ACC112 (cell line): ENCODE measurements at regions not wholly inside any gene's neighbourhood (a gene's known extent, or its start where the extent isn't known, plus 50 kb on each side); places are given as distances from the start of the nearest gene placed in this dataset.

Experiments
- H2AFZ ChIP-seq: fragments of 200-600 bp; sonication (generic); one replicate; pipeline ENCODE4 v1.6.0; 2017; ENCODE audit warnings: antibody characterized with exemption, low read length; ENCODE audit not compliant: unreplicated experiment
- H3K27ac ChIP-seq: fragments of 200-600 bp; sonication (generic); 2 replicates; pipeline ENCODE4 v1.5.1; 2014; ENCODE audit warnings: low read depth, mild to moderate bottlenecking, antibody characterized with exemption, low read length, moderate library complexity
- H3K27me3 ChIP-seq: fragments of 200-600 bp; sonication (generic); 2 replicates; pipeline ENCODE4 v1.6.1; 2014; ENCODE audit warnings: mild to moderate bottlenecking, antibody characterized with exemption, low read length, moderate library complexity, mixed read lengths; ENCODE audit not compliant: insufficient read depth
- H3K36me3 ChIP-seq: fragments of 200-600 bp; sonication (generic); 2 replicates; pipeline ENCODE4 v1.6.1; 2016; ENCODE audit warnings: mild to moderate bottlenecking, antibody characterized with exemption, low read length, moderate library complexity, mixed read lengths; ENCODE audit not compliant: insufficient read depth
- H3K4me1 ChIP-seq: fragments of 200-600 bp; sonication (generic); one replicate; pipeline ENCODE4 v1.6.1; 2016; ENCODE audit warnings: low read length, mixed read lengths; ENCODE audit not compliant: insufficient read depth, unreplicated experiment, control insufficient read depth
- H3K4me3 ChIP-seq: fragments of 200-600 bp; sonication (generic); 2 replicates; pipeline ENCODE4 v1.5.1; 2014; ENCODE audit warnings: mild to moderate bottlenecking, low read depth, low read length
- H3K79me2 ChIP-seq: fragments of 200-600 bp; sonication (generic); one replicate; pipeline ENCODE4 v1.6.0; 2016; ENCODE audit warnings: low read length; ENCODE audit not compliant: control insufficient read depth, unreplicated experiment, insufficient read depth

GRCh38 chr12:42770261-42770660, 180.7 kb upstream of the PRICKLE1 start:
- Histone ChIP-seq H2AFZ (no peak overlapping the region), H3K27me3 (no peaks in the 10 kb centered on the region; the same call in 1 of the 2 replicates), H3K79me2 (no peaks in the 10 kb centered on the region), H3K36me3 (no peaks in the 10 kb centered on the region), H3K27ac (no peak overlapping the region), H3K4me1 (no peaks in the 10 kb centered on the region), H3K4me3 (no peak overlapping the region)

GRCh38 chr12:42769455-42769854, 179.9 kb upstream of the PRICKLE1 start:
- Histone ChIP-seq H3K4me1 (no peaks in the 10 kb centered on the region), H2AFZ (no peak overlapping the region), H3K79me2 (no peaks in the 10 kb centered on the region), H3K36me3 (no peaks in the 10 kb centered on the region), H3K27ac (no peak overlapping the region), H3K4me3 (no peak overlapping the region), H3K27me3 (no peaks in the 10 kb centered on the region; the same call in 1 of the 2 replicates)

GRCh38 chr12:42767998-42768397, 178.5 kb upstream of the PRICKLE1 start:
- H3K27ac ChIP-seq = no peak overlapping the region
- H2AFZ ChIP-seq = no peak overlapping the region
- H3K79me2 ChIP-seq = no peaks in the 10 kb centered on the region
- no peaks in the 10 kb centered on the region for H3K4me1 ChIP-seq
- no peaks in the 10 kb centered on the region for H3K36me3 ChIP-seq
- H3K4me3 ChIP-seq = no peak overlapping the region
- H3K27me3 ChIP-seq = no peaks in the 10 kb centered on the region; the same call in 1 of the 2 replicates

DNA sequence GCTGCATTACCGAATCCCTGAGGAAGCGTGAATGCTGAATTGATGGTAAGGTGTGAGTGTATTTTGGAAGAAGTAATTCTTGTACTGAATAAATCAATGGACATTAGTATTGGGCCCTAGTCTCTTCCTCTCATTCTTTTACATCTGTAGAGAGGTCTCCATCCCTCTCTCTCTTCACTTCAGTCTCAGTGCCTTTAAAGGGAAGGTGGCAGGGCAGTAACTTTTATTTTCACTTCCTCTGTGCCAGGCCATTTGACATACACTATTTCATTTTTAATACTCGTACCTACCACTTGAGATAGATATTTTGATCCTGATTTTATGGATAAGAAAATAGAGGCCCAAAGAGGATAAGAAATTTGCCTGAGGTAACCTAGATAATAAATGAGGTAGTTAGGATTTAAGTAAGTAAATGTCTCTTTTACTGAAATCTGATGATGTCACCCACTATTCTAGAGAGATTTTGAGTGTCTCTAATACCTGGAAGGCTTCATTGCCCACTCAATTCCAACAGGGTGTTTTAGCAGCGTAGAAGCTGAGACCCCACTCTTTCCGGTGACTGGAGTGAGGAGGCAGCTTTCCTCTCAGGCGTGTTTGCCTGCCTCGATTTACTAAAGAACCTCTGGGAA, 177.9 kb upstream of the PRICKLE1 start:
- H3K4me3 ChIP-seq = no peak overlapping the region
- H3K27me3 ChIP-seq = no peaks in the 10 kb centered on the region; the same call in 1 of the 2 replicates
- H3K27ac ChIP-seq = no peak overlapping the region
- H3K4me1 ChIP-seq = no peaks in the 10 kb centered on the region
- no peaks in the 10 kb centered on the region for H3K36me3 ChIP-seq
- H2AFZ ChIP-seq = no peak overlapping the region
- H3K79me2 ChIP-seq = no peaks in the 10 kb centered on the region

DNA sequence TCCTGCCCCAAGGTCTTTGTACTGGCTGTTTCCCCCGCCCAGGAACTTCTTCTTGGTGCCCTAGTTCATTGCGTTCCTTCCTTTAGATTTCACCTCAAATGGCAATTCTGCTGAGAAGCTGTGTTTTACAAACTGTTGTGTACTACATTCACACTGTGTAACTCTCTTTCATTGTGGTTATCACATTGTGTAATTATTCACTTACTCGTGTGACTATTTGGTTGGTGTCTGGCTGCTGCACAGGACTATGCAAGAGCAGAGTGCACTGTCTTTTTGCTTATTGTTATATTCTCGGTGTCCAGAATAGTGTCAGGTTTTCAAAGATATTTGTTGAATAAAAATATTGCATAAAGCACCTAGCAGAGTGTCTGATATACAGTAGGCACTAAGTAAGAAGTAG, 177.2 kb upstream of the PRICKLE1 start:
- Histone ChIP-seq H3K4me1 (peaks cover under 1% of the 10 kb centered on the region), H2AFZ (no peak overlapping the region), H3K4me3 (no peak overlapping the region), H3K79me2 (no peaks in the 10 kb centered on the region), H3K27ac (no peak overlapping the region), H3K36me3 (no peaks in the 10 kb centered on the region), H3K27me3 (no peaks in the 10 kb centered on the region; the same call in 1 of the 2 replicates)

DNA sequence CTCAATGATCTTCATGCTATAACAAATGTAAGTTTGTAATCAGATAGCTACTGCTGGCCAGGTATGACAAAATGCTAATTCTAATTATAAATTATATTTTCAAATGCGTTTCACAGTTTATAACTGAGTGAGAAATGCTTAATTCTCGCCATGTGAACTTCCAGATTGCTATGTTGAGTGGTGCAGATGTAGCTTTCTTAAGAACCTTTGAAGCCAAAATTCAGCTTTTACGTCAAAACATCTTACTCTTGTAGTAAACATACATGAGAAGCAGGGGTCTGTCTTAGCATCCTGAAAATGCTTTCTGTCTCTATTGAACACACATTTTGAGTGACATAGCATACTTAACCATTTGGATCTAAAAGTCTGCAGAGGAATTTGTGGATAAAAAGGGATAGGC, 176.5 kb upstream of the PRICKLE1 start:
- no peaks in the 10 kb centered on the region for H3K79me2 ChIP-seq
- no peak overlapping the region for H2AFZ ChIP-seq
- H3K4me1 ChIP-seq = peaks cover 5% of the 10 kb centered on the region
- no peaks in the 10 kb centered on the region for H3K36me3 ChIP-seq
- H3K27me3 ChIP-seq = no peaks in the 10 kb centered on the region; the same call in 1 of the 2 replicates
- no peak overlapping the region for H3K4me3 ChIP-seq
- H3K27ac ChIP-seq = no peak overlapping the region

- no peak overlapping the region for H3K4me3 ChIP-seq
- H3K79me2 ChIP-seq = no peaks in the 10 kb centered on the region
- H3K27ac ChIP-seq = no peak overlapping the region
- no peaks in the 10 kb centered on the region; the same call in 1 of the 2 replicates for H3K27me3 ChIP-seq
- H2AFZ ChIP-seq = no peak overlapping the region
- no peaks in the 10 kb centered on the region for H3K36me3 ChIP-seq
- H3K4me1 ChIP-seq = peaks cover 18% of the 10 kb centered on the region
Measured at GRCh38 chr12:42763682-42764081, 174.1 kb upstream of the PRICKLE1 start.

DNA sequence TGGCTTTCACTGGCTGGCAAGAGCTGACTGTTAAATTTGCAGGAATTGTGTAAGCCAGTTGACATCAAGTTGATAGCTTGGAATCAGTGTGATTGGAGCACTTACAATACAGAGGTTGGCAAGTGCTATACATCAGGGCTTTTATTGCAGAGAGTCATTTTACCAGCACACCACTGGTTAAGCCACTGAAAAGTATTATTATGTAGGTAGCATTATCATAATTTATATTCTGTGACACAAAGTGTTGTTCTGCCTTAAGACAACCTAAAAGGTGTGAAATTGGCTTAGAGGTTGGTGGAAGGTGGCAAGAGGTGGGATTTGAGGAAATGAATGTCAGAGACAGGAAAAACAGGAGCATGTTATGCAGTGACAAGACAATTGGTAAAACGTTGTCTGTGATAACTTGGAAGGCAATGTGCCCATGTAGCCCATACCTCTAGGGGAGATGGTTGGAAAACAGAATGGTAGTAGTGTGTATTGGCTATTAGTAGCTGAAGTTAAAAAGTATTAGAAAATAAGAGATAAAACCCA, 172.9 kb upstream of the PRICKLE1 start:
- no peaks in the 10 kb centered on the region for H3K79me2 ChIP-seq
- H3K27ac ChIP-seq = no peak overlapping the region

DNA sequence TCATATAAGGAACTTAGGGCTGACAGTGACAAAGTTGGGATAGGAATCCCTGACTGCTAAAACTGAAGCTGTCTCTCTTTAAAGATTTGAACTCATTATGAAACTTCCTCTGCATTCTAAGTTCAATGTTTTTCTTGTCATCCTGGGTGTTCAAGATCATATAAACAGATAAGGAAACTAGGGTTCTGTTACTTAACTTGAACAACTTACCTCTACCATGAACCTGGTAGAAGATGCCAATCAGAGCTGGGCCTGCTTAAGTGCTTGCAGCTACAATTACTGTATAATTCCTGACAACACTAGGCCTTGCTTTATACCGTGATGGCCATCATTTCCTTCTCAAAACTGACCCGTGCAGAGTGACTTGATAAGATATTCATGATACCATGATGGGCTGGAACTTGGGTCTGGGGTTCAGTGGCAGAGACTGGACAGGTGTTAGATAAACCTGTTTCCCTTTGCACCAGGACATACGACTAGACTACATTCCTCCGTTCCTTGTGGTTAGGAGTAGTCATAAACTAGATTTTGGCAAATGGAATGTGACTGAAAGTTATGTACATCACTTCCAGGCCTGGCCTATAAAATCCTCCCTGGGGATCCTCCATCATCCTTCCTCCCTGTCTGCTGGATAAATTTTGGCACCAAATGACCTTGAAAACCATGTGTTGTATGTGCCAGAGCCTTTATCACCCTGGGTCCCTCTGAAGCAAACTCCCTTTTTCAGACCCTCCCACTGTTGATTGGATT, 172.2 kb upstream of the PRICKLE1 start:
- no peak overlapping the region for H2AFZ ChIP-seq
- H3K27ac ChIP-seq = no peak overlapping the region
- peaks cover 25% of the 10 kb centered on the region for H3K4me1 ChIP-seq

More for the DNA sequence above, 172.9 kb upstream of the PRICKLE1 start:
- Histone ChIP-seq H3K27me3 (no peaks in the 10 kb centered on the region), H3K36me3 (no peaks in the 10 kb centered on the region), H3K4me1 (peaks cover 19% of the 10 kb centered on the region), H2AFZ (no peak overlapping the region), H3K4me3 (no peak overlapping the region)

DNA sequence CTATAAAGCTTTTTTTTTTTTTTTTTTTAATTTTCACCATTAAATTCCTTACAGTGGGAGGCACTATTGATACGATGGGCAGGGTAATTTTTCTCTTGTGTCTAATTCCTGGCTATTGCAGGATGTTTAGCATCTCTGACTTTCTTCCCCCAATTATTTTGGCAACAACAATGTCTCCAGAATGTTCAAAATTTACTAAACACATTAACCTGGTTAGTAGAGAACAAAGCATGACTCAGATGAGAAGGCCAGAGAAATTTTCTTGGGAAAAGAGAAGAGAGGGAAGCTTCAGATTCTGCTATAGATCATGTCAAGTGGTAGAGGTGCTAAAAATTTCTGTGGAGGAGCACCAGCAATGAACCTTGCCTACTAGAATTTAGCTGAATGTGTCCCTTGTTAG, 171.5 kb upstream of the PRICKLE1 start:
- H2AFZ ChIP-seq = no peak overlapping the region
- H3K36me3 ChIP-seq = no peaks in the 10 kb centered on the region
- H3K79me2 ChIP-seq = no peaks in the 10 kb centered on the region
- H3K27ac ChIP-seq = no peak overlapping the region
- peaks cover 30% of the 10 kb centered on the region for H3K4me1 ChIP-seq
- no peaks in the 10 kb centered on the region for H3K27me3 ChIP-seq
- H3K4me3 ChIP-seq = no peak overlapping the region

More for the DNA sequence above, 172.2 kb upstream of the PRICKLE1 start:
- Histone ChIP-seq H3K4me3 (no peak overlapping the region), H3K27me3 (no peaks in the 10 kb centered on the region), H3K36me3 (no peaks in the 10 kb centered on the region), H3K79me2 (no peaks in the 10 kb centered on the region)

GRCh38 chr12:42760550-42760949, 171.0 kb upstream of the PRICKLE1 start:
- H3K4me1 ChIP-seq = peaks cover 30% of the 10 kb centered on the region

More at GRCh38 chr12:42760550-42760949, 171.0 kb upstream of the PRICKLE1 start:
- Histone ChIP-seq H3K79me2 (no peaks in the 10 kb centered on the region), H3K27me3 (no peaks in the 10 kb centered on the region), H3K27ac (no peak overlapping the region), H3K4me3 (no peak overlapping the region), H2AFZ (no peak overlapping the region), H3K36me3 (no peaks in the 10 kb centered on the region)
